Osteoblast (primary cell): ENCODE measurements at regions not wholly inside any gene's neighbourhood (a gene's known extent, or its start where the extent isn't known, plus 50 kb on each side); places are given as distances from the start of the nearest gene placed in this dataset.

Source experiments
- DNase-seq: peaks from one replicate; pipeline ENCODE4 v3.0.0; 2011; ENCODE audit warnings: low spot score, mixed read lengths; ENCODE audit not compliant: insufficient read length; ENCODE audit errors: missing footprints
- H2AFZ ChIP-seq: 2 replicates; pipeline ENCODE4 v1.6.0; 2011; ENCODE audit warnings: mild to moderate bottlenecking, low read length
- H3K27ac ChIP-seq: 2 replicates; pipeline ENCODE4 v1.5.1; 2011; ENCODE audit warnings: mild to moderate bottlenecking, low read depth, low read length, moderate library complexity
- H3K27me3 ChIP-seq: 2 replicates; pipeline ENCODE4 v1.6.0; 2012; ENCODE audit warnings: mild to moderate bottlenecking, control low read depth, inconsistent platforms, low read length, moderate library complexity; ENCODE audit not compliant: insufficient read depth
- H3K36me3 ChIP-seq: 2 replicates; pipeline ENCODE4 v1.5.1; 2011; ENCODE audit warnings: mild to moderate bottlenecking, low read length, control low read depth, moderate library complexity; ENCODE audit not compliant: insufficient read depth
- H3K4me1 ChIP-seq: 2 replicates; pipeline ENCODE4 v1.5.1; 2011; ENCODE audit warnings: mild to moderate bottlenecking, low read length, control low read depth, moderate library complexity; ENCODE audit not compliant: insufficient read depth
- H3K4me2 ChIP-seq: 2 replicates; pipeline ENCODE4 v1.6.0; 2011; ENCODE audit warnings: mild to moderate bottlenecking, low read length; ENCODE audit not compliant: insufficient read depth
- H3K4me3 ChIP-seq: fragments of 200-600 bp; sonication (generic); 3 replicates; pipeline ENCODE4 v1.5.1; 2012; ENCODE audit warnings: mild to moderate bottlenecking, low read length, inconsistent platforms; ENCODE audit not compliant: insufficient read depth
- H3K79me2 ChIP-seq: 2 replicates; pipeline ENCODE4 v1.6.0; 2012; ENCODE audit warnings: mild to moderate bottlenecking, low read length, control low read depth, inconsistent platforms; ENCODE audit not compliant: insufficient read depth
- H3K9me3 ChIP-seq: 2 replicates; pipeline ENCODE4 v1.5.1; 2011; ENCODE audit warnings: low read depth, low read length, control low read depth
- H4K20me1 ChIP-seq: 2 replicates; pipeline ENCODE4 v1.6.0; 2012; ENCODE audit warnings: mild to moderate bottlenecking, low read length, control low read depth; ENCODE audit not compliant: insufficient read depth
- TF ChIP-seq, protein P1 (sequence below): IDR thresholded peaks from 2 replicates; pipeline ENCODE4 v1.5.1; 2011; ENCODE audit warnings: mild to moderate bottlenecking, low read depth, low read length, moderate library complexity; ENCODE audit errors: extremely low read depth

DNA sequence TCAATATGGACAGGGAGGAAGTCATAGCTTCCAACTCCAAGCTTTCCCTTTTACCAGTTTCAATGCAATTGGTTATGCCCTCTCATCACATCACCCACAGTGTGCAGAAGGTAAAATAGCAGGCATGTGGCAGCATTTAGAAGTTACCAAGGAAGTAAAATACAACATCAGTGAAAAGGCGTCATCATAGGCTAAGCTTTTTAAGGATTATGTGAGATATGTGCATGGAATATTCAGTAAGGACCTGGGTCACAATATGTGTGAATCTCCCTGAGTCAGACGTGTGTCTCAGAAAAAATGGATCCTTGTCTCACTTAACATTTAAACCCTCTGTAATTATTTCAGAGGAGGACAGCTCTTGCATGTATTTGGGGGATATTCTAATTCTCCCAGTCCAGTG is 522.8 kb upstream of the POM121L12 start:
- H3K4me1 ChIP-seq: no peaks in the 10 kb centered on the region
- no peaks in the 10 kb centered on the region for H3K36me3 ChIP-seq
- DNase-seq: no peak
- no peak overlapping the region for H3K27ac ChIP-seq
- H2AFZ ChIP-seq: no peak overlapping the region
- no peak overlapping the region for H3K4me2 ChIP-seq
- no peaks in the 10 kb centered on the region for H3K27me3 ChIP-seq
- TF ChIP-seq, protein P1, sequence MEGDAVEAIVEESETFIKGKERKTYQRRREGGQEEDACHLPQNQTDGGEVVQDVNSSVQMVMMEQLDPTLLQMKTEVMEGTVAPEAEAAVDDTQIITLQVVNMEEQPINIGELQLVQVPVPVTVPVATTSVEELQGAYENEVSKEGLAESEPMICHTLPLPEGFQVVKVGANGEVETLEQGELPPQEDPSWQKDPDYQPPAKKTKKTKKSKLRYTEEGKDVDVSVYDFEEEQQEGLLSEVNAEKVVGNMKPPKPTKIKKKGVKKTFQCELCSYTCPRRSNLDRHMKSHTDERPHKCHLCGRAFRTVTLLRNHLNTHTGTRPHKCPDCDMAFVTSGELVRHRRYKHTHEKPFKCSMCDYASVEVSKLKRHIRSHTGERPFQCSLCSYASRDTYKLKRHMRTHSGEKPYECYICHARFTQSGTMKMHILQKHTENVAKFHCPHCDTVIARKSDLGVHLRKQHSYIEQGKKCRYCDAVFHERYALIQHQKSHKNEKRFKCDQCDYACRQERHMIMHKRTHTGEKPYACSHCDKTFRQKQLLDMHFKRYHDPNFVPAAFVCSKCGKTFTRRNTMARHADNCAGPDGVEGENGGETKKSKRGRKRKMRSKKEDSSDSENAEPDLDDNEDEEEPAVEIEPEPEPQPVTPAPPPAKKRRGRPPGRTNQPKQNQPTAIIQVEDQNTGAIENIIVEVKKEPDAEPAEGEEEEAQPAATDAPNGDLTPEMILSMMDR: no peak
- peaks cover 3% of the 10 kb centered on the region for H3K9me3 ChIP-seq
- H3K79me2 ChIP-seq: no peaks in the 10 kb centered on the region
- H3K4me3 ChIP-seq: no peak overlapping the region
- no peaks in the 10 kb centered on the region for H4K20me1 ChIP-seq

DNA sequence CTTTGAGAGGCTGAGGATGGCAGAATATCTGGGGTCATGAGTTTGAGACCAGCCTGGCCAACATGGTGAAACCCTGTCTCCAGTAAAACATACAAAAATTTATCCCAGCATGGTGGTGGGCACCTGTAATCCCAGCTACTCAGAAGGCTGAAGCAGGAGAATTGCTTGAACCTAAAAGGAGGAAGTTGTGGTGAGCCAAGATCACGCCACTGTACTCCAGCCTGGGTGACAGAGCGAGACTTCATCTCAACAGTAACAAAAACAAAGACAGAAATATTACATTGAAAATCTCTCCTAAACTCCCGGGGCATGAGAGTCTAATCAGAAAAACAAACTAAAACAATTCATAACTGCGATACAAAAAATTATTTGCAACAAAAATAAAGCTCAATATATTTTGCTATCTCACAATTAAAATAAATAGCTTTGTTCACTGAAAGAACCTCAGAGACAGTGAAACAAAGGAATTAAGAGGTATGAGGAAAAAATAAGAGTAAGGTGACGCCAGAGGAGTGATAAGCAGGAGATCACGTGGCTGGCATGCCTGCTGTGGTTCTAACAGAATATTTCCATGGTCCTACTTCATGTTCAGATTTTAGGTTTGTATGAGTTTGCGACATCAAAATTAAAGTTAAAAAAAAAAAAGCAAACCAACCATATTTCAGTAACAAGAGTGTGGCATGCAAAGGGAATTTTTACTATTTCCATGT is 527.7 kb upstream of the POM121L12 start:
- H3K4me3 ChIP-seq: no peak overlapping the region
- no peaks in the 10 kb centered on the region for H3K9me3 ChIP-seq
- H3K4me1 ChIP-seq: no peaks in the 10 kb centered on the region
- H3K27me3 ChIP-seq: no peaks in the 10 kb centered on the region
- H3K79me2 ChIP-seq: no peaks in the 10 kb centered on the region
- H3K4me2 ChIP-seq: no peak overlapping the region
- no peaks in the 10 kb centered on the region for H4K20me1 ChIP-seq
- H3K27ac ChIP-seq: no peak overlapping the region
- DNase-seq: no peak
- H2AFZ ChIP-seq: no peak overlapping the region
- no peaks in the 10 kb centered on the region for H3K36me3 ChIP-seq
- TF ChIP-seq, protein P1: no peak

DNA sequence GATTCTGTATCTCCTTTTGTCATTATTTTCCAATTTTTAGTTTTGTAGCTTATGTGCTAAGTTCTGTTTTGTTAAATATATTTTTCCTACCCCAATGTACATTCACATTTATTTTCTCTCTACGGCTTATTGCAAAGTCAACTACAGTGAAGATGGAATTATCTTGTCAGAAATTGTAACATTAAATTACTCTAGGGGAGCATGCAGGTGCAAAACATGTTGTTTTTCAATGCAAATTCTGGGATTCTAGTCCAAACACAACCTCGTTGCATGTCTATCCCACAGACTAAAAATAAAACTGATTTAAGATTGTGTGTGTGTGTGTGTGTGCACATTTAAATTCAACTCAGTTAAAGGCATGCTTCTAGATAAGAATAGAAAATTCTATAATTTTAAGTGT is 529.1 kb upstream of the POM121L12 start:
- H3K36me3 ChIP-seq: no peaks in the 10 kb centered on the region
- no peak overlapping the region for H3K4me3 ChIP-seq
- H3K9me3 ChIP-seq: no peaks in the 10 kb centered on the region
- no peaks in the 10 kb centered on the region for H3K79me2 ChIP-seq
- TF ChIP-seq, protein P1: no peak
- H3K27me3 ChIP-seq: no peaks in the 10 kb centered on the region
- no peaks in the 10 kb centered on the region for H3K4me1 ChIP-seq
- DNase-seq: no peak
- H3K27ac ChIP-seq: no peak overlapping the region
- no peak overlapping the region for H2AFZ ChIP-seq
- no peaks in the 10 kb centered on the region for H4K20me1 ChIP-seq
- H3K4me2 ChIP-seq: no peak overlapping the region

DNA sequence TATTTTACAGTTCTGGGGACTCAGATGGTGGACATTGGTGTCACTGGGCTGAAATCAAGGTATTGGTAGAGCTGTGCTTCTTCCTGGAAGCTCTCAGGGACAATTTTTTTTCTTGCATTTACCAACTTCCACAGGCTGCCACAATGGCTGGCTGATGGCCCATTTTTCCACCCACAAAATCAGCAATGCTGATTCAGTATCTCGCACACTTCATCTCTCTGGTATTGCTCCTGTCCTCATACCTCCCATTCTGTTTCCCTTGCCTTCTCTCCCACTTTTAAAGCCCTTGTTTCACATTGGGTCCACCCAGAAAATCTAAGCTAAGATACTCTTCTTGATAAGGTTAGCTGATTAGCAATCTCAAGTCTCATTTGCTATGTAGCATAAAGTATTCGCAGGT is 530.9 kb upstream of the POM121L12 start:
- Histone ChIP-seq H4K20me1 (no peaks in the 10 kb centered on the region), H2AFZ (no peak overlapping the region), H3K4me3 (no peak overlapping the region), H3K27ac (no peak overlapping the region), H3K27me3 (no peaks in the 10 kb centered on the region), H3K4me2 (no peak overlapping the region), H3K9me3 (no peaks in the 10 kb centered on the region), H3K4me1 (no peaks in the 10 kb centered on the region), H3K79me2 (no peaks in the 10 kb centered on the region), H3K36me3 (no peaks in the 10 kb centered on the region)
- TF ChIP-seq, protein P1: no peak
- DNase-seq: no peak
